HG02885 (cell line): ENCODE measurements at regions not wholly inside any gene's neighbourhood (a gene's known extent, or its start where the extent isn't known, plus 50 kb on each side); places are given as distances from the start of the nearest gene placed in this dataset.
"Not testable (repeated sequence)": the region's sequence is repeated elsewhere in the genome, so short reads cannot be mapped to it uniquely, and the experiment has no call there.

Experiments used
- ATAC-seq: cut with Tn5 transposase; IDR thresholded peaks from one replicate; pipeline ENCODE4 v1.9.1; 2021; ENCODE audit warnings: mild to moderate bottlenecking; ENCODE audit not compliant: unreplicated experiment, poor library complexity

DNA sequence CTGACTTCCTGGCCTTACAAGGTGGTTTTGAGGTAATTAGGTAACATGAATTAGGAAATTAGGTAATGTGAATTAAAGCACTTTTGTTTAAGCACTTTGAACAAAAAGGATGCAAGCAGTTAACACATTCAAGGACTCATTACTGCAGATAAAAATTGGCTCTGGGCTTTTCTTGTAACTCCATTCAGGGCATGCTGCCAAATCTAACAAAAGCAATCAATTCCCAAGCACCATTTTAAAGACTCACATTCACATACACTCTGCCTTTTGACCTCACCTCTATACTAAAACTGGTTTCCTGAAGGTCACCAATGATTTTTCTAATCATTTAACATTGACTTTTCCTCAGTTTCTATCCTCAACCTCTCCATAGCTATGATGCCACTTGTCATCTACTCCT lies 251.2 kb upstream of the RHOBTB1 start:
- no peak for ATAC-seq

DNA sequence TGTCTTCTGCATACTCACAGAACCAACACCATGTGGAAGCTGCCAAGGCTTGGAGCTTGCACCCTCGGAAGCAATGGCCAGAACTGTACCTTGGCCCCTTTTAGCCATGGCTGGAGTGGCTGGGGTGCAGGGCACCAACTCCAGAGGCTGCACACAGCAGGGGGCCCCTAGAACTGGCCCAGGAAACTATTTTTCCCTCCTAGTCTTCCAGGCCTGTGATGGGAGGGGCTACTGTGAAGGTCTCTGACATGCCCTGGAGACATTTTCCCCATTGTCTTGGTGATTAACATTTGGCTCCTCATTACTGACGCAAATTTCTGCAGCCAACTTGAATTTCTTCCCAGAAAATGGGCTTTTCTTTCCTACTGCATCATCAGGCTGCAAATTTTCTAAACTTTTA lies 248.6 kb upstream of the RHOBTB1 start:
- ATAC-seq, result not testable (repeated sequence)

DNA sequence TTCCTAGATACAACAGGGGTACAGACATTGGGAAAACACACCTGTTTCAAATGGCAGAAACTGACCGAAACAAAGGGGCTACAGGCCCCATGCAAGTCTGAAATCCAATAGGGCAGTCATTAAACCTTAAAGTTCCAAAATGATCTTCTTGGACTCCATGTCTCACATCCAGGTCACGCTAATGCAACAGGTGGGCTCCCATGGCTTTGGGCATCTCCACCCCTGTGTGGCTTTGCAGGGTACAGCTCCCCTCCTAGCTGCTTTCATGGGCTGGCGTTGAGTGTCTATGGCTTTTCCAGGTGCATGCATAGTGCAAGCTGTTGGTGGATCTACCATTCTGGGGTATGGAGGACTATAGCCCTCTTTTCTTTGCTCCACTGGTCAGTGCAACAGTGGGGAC lies 248.1 kb upstream of the RHOBTB1 start:
- no peak for ATAC-seq

DNA sequence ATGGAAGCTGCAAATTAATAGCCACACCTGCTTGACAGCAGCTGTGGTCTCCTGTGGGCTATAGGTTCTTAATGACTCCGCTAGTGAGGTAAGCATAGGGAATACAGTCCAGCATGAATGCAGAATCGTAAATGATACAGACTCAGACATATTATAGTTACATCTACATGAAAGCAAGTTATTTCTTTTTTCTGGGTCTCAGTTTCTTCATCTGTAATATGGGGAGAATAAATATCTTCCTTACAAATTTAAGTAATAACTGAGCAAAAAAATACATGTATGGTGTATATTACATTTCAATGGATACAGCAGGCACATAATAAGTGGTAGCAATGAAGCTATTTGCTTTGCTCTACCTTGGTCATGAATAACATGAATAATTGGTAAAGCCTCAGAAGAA lies 245.9 kb upstream of the RHOBTB1 start:
- ATAC-seq, result no peak

DNA sequence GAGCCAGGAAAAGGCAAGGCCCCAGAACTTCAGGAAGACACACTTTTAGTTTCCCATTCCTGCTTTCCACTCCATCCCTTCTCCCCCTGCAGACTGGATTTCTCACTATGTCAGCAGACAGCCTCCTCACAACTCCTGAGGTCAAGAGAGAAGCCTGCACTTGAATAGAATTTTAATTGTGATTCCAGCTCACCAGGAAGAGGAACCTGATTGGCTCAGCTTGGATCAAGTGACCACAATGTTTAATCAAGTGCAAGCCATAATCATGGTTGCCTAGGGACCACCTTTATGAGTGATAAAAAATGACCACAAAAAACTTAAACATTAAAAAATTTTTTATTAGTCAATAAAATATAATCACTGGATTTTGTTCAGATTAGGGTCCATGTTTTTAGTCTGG lies 244.7 kb upstream of the RHOBTB1 start:
- ATAC-seq, result no peak

DNA sequence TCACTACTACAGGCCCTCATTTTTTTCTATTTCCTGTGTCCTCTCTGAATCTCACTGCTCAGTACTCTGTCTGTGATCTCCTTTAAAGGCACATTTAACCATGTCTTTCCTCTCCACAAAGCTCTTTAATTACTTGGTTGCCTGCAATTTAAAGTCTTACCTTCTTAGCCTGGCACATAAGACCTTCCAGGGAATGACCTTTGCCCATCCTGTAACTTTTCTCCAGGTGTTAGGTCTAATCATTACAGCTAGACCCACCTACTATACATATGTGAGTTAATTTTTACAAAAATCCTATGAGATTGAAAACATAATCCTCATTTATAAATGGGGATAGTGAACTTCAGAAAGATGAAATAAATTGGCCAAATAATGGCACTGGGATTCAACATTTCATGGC lies 244.1 kb upstream of the RHOBTB1 start:
- no peak for ATAC-seq

DNA sequence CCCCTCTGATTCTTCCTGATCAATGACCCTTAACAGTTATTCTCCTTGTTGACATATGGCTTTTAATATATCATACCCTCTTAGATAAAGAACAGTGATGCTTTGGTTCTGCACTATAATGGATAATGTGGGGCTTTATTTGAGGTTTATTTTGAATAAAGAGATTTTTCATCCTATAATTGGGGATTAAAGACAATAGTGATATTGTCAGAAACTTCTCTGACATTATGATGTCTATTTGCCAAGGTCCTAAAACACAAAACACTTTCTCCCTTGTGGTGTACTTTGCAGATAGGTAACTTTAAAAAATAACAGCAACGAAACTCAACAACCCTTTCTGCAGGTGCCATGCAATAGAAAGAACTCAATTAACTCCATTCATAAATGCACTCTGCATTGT lies 243.6 kb upstream of the RHOBTB1 start:
- ATAC-seq, result no peak

DNA sequence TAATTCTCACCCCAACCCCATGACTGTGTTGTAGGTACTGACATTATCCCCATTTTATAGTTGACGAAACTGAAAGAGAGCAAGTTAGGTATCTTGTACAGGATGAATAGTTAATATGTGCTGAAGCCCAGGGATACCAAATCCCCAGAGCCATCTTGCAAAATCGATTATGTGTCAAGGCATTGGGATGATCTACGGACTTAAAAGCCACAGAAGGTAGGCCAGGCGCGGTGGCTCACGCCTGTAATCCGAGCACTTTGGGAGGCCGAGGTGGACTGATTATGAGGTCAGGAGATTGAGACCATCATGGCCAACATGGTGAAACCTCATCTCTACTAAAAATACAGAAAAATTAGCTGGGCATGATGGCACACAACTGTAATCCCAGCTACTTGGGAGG lies 242.4 kb upstream of the RHOBTB1 start:
- ATAC-seq, result no peak

DNA sequence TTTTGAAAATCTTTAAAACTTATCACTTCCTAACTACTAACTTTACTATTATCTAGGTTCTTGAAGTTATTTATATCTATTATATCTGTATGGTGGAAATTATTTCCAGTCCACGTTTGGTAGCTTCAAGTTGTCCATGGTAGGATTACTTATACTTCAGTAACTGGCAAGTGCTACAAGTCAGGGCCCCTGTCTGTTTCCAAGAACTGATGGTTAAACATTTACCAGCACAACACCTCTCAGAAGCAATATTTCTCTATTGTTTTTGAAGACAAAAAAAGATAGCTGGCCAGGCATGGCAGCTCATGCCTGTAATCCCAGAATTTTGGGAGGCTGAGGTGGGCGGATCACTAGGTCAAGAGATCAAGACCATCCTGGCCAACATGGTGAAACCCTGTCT lies 240.4 kb upstream of the RHOBTB1 start:
- no peak for ATAC-seq

DNA sequence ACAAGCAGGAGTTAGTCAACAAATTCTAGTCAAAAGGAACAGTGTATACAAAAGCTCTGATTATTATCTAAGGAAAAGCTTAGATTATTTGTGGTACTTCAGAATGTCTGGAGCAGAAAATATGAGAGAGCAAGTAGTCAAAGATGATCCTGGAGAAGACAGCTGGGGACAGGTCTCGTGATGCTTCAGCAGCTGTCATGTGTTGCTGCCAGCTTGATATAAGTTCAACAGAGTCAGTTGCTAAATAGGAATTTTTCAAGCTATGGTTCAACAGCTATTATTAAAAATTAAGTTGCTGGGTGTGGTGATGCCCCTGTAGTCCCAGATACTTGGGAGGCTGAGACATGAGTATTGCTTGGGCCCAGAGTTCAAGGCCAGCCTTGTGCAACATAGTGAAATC lies 240.0 kb upstream of the RHOBTB1 start:
- no peak for ATAC-seq

DNA sequence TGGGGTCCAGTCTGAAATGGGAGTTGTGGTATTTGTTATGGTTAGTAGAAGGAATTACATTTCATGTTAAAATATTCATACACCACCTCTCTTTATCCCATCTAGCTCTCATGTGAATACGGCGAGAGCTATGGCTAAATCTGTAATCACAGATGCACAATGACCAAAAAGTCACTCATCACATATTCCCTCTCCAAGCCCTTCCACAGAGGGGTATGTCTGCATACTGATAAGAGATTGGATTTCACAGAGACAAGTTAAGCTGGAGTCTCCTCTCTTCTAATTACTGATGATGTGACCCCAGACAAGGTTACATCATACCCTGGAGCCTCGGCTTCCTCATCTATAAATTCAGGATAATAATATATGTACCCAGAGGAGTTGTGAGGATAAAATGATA lies 237.8 kb upstream of the RHOBTB1 start:
- ATAC-seq, result no peak

DNA sequence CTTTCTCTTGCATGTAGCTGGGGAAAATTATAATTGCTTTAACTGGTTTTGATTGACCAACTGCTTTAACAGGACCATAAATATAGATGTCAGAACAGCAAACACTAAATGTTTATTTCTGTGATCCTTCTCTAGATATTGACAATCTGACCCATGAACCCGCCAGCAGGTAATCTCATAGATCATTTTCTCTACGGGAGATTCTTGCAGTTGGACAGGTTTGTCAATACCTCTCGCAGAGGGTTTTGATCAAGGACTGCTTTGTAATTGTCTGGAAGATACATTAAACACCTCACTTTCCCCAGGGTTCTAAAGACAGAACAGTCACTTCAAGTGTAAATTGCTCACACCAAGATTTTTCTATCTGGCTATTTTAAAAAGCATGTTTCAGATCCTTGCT lies 235.8 kb upstream of the RHOBTB1 start:
- no peak for ATAC-seq

DNA sequence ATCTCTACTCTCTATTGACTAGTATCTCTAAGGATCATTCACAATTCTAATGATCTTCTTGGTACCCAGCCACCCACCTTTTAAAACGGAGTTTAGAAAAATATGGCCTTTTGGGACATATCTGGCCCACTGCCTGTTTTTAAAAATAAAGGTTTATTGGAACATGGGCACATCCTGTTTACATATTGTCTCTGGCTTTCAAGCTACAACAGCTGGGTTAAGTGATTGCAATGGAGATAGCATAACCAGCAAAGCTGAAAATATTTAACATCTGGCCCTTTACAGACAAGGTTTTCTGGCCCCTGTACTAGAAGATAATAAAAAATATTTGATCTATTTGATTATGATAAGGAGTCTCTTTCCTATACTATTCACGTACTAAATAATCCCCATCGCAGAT lies 232.4 kb upstream of the RHOBTB1 start:
- ATAC-seq, result no peak

DNA sequence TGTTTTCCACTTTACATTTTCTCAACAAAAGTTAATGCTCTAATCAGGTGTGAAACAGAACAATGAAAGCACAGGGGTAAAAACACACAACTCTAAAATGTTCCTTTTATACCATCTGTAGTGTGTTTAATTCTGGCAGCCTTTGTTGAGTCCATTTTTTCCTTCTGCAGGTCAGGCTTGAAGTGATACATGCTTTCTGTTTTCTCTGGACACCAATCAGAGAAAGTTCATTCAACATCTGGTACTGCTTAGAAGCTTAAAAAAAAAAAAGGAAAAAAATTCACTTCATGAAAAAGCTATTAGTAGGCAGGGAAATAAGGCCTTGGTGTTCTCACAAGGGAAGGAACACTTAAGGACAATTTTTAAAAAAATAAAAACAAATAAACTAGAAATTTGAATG lies 231.3 kb upstream of the RHOBTB1 start:
- ATAC-seq, result no peak

DNA sequence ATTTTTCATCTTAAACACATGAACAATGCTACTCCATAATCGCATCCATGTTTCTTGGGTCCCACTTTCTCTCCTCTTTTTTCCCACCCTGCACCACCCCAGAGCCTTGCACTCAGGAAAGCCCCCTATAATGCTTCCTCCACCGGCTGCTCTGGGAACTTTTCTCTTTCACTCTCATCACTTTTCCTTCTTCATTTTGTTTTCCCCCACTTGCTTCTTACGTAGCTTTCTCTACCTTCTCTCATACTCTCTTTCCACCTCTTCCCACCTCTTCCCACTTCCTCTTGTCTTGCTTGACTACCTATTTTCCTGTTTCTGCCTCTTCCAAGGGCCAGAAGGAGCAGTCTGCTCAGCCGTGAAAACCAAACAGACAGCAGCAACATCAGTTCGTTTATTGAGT lies 229.5 kb upstream of the RHOBTB1 start:
- ATAC-seq, result no peak

DNA sequence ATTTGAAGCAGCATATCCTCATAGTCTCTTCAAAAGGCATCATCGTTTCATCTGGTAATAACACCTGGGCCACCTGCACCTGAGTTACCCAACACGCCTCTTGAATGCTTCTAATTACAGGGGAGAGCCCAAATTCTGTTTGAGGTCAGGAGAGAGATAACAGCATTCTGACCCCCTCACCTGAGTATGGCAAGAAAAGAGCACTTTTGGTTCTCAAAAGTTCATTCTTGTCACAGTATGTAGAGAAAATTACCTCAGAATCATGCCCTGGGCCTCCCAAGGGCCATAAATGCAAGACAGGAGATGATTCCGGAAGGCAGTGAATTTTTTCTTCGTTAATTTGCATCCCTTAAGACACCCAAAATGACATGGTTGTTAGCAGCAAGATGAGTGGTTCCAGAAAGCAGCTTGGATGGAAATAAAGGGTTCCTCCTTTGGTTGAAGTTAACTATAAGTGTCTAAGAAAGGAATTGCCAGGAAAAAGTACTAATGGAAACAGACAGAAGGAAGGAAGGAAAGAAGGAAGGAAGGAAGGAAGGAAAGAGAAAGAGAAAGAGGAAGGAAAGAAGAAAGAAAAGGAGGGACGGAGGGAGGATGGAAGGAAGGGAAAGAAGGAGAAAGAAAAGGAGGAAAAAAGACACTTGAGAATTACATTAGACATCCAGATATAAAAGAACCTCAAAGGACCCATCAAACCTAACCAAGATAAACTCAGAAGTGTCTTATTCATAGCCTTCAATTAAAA lies 228.4 kb upstream of the RHOBTB1 start:
- ATAC-seq, result no peak

DNA sequence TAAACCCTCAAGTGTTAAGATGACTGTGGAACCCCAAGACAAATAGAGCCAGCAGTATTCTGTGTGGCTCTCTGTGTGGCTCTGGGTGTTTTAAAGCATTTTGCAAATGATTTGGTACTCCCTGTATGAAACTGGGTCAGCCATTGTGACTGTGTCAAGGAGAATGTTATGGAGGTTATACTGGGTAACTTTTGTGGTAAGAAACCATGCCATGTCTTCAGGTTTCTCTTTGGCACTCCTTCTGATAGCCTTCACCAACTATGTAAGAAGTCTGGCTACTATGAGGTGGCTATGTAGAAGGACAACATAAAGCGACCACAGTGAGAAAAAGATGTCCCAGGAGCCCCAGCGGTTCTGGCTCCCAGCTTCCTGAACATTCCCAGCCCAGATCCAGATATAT lies 226.6 kb upstream of the RHOBTB1 start:
- no peak for ATAC-seq

DNA sequence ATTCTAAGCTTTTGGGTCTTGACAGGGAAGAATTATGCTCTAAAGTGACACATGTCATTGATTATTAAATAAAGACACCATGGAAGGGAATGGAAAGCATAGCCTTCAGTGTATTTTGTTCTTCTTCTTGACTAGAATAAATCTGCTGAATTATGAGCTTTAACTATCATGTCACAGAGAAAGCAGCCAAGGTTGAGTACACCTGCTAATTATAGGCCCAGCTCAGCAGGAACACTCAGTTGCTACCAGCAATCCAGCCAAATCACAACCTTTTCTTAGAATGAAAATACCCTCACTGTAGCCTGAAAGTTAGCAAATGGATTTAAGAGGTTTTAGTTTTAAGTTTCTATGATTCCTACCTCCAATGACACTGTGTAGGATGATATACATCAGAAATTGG lies 225.3 kb upstream of the RHOBTB1 start:
- no peak for ATAC-seq

DNA sequence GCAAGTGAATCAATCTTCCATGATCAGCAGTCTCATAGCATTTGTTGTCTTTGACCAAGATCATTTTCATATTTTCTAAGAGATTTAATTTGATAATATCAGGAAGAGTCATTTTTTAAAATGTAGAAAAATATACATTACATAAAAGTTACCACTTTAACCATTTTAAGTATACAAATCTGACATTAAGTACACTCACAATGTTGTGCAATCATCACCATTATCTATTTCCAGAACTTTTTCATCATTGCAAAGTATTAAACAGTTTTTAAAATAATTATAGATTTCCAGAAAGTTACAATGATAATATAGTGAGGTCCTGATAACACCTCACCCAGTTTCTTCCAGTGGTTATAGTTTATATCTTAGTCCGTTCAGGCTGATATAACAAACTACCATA lies 222.5 kb upstream of the RHOBTB1 start:
- ATAC-seq, result no peak

DNA sequence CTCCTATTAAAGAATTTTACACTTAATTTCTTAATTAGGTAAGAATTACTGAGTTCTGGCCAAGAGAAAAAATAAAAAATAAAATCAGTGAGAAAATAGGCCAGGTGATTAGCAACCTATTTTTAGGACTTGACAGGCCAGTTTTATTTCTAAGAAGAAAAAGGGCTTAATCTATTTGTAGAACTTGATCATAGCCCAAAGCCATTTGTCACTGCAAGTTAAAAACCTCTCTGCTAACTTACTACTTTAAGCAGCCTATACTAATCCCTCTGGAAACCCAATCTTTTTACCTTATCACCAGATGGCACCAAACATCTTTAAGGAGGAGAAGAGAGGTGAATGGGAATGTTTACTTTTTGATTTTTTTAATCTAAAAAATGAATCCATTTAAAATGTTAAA lies 222.1 kb upstream of the RHOBTB1 start:
- no peak for ATAC-seq

DNA sequence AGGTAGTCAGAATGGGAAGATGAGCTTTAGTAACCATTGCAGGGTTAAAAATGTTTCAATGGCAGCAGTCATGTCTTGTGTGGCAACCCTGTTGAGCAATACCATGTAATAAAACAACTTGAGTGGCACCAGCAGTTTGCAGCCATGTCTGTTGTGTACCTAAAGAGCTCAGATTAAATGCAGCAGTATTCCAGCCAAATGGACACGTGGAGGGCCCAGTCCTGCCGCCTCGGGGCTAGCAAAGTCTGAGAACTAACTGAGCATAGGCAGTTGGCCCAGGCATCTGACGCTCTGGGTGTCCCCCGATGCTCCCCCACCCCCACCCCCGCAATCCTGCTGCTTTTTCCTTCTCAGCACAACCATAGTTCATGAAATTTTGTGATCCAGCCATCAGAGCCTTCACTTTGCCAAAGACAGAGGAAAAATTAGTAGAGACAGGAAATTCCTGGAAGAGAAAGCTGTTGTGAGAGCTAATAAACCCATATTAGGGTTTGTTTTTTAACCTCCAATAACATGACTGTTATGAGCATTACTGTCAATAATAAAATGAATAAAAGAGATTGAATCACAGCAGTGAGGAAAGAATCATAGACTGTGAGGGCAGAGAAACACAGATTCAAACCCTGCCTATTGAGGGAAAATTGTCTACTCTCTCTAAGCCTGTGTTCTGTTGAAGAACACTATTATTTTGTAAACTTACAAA lies 220.6 kb upstream of the RHOBTB1 start:
- ATAC-seq, result no peak

DNA sequence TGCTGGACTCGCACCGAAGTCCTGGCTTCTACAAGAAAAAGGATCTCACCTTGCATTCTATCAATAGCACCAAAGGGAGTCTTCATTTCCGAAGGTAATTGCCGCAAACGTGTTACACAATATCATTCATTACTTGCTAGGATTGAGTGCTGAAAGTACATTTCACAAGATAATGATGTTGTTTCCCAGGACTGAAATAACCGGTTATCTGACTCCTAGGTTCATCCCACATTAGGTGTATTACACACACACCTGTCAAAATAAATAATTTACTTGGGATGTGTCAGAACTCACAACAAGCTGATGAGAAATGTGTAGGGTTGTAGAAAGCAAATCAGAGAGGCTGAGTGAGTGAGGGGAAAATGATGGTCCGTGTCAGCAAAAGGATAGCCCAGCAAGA lies 219.4 kb upstream of the RHOBTB1 start:
- ATAC-seq, result no peak
